ENCODE measurements at regions not wholly inside any gene's neighbourhood (a gene's known extent, or its start where the extent isn't known, plus 50 kb on each side); places are given as distances from the start of the nearest gene placed in this dataset.

- Histone ChIP-seq H3K9ac (ENCODE audit: control insufficient read depth, extremely low read depth, insufficient read depth, low read length) (no peak overlapping the region), H3K9me3 (ENCODE audit: control insufficient read depth, low read depth, low read length) (peaks cover 3% of the 10 kb centered on the region), H3K4me3 (ENCODE audit: control insufficient read depth in 2 of 3, extremely low read depth in 1 of 3, insufficient read depth in 2 of 3, low read depth in 1 of 3, low read length in 3 of 3) (no peak overlapping the region), H4K20me1 (ENCODE audit: control insufficient read depth, extremely low read depth, insufficient read depth, low read length) (no peaks in the 10 kb centered on the region), H3K4me1 (ENCODE audit: control insufficient read depth, extremely low read depth, insufficient read depth, low read length) (no peaks in the 10 kb centered on the region), H3K27me3 (ENCODE audit: control insufficient read depth, extremely low read depth, insufficient read depth, low read length) (no peaks in the 10 kb centered on the region), H2AFZ (ENCODE audit: control insufficient read depth, low read length) (no peak overlapping the region), H3K27ac (ENCODE audit: control insufficient read depth, insufficient read depth, low read length) (no peak overlapping the region), H3K4me2 (ENCODE audit: control insufficient read depth, extremely low read depth, insufficient read depth, low read depth, low read length) (no peak overlapping the region), H3K36me3 (ENCODE audit: control insufficient read depth in 2 of 2, extremely low read depth in 1 of 2, insufficient read depth in 2 of 2, low read length in 2 of 2) (no peaks in the 10 kb centered on the region), H3K79me2 (ENCODE audit: control insufficient read depth, insufficient read depth, low read length) (no peaks in the 10 kb centered on the region), H3K9me1 (ENCODE audit: control insufficient read depth, extremely low read depth, insufficient read depth, low read length) (no peaks in the 10 kb centered on the region)
- FAIRE-seq (no peak), DNase-seq (ENCODE audit: low read depth, low spot score) (no peak)
- TF ChIP-seq EZH2 (IDR thresholded peaks at IDR 0.05; ENCODE audit: low read length), result no peak
- TF ChIP-seq, protein P1, sequence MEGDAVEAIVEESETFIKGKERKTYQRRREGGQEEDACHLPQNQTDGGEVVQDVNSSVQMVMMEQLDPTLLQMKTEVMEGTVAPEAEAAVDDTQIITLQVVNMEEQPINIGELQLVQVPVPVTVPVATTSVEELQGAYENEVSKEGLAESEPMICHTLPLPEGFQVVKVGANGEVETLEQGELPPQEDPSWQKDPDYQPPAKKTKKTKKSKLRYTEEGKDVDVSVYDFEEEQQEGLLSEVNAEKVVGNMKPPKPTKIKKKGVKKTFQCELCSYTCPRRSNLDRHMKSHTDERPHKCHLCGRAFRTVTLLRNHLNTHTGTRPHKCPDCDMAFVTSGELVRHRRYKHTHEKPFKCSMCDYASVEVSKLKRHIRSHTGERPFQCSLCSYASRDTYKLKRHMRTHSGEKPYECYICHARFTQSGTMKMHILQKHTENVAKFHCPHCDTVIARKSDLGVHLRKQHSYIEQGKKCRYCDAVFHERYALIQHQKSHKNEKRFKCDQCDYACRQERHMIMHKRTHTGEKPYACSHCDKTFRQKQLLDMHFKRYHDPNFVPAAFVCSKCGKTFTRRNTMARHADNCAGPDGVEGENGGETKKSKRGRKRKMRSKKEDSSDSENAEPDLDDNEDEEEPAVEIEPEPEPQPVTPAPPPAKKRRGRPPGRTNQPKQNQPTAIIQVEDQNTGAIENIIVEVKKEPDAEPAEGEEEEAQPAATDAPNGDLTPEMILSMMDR (optimal IDR thresholded peaks at IDR 0.05 in 1 of 3, IDR thresholded peaks at IDR 0.05 in 1 of 3, conservative IDR thresholded peaks at IDR 0.05 in 1 of 3; ENCODE audit: extremely low read depth in 1 of 3, insufficient read depth in 2 of 3, low read length in 3 of 3), result no peak
- dilution Hi-C loops (cut with MboI; ENCODE audit: extremely low pct_ligation_motif_present, low sequenced_read_pairs), result no loop called here
These were observed 63.2 kb upstream of the NDUFB4 start for GRCh38 chr3:120532969-120533368.

GRCh38 chr3:120528163-120528562, 68.0 kb upstream of the NDUFB4 start:
- no peaks in the 10 kb centered on the region for H3K9me1 ChIP-seq (ENCODE audit: control insufficient read depth, extremely low read depth, insufficient read depth, low read length)
- H3K36me3 ChIP-seq (ENCODE audit: control insufficient read depth in 2 of 2, extremely low read depth in 1 of 2, insufficient read depth in 2 of 2, low read length in 2 of 2), result no peaks in the 10 kb centered on the region
- no peaks in the 10 kb centered on the region for H3K27me3 ChIP-seq (ENCODE audit: control insufficient read depth, extremely low read depth, insufficient read depth, low read length)
- no peak for FAIRE-seq
- H3K9me3 ChIP-seq (ENCODE audit: control insufficient read depth, low read depth, low read length), result no peaks in the 10 kb centered on the region
- H2AFZ ChIP-seq (ENCODE audit: control insufficient read depth, low read length), result no peak overlapping the region
- no peaks in the 10 kb centered on the region for H4K20me1 ChIP-seq (ENCODE audit: control insufficient read depth, extremely low read depth, insufficient read depth, low read length)
- DNase-seq (ENCODE audit: low read depth, low spot score), result no peak
- no peaks in the 10 kb centered on the region for H3K79me2 ChIP-seq (ENCODE audit: control insufficient read depth, insufficient read depth, low read length)
- H3K9ac ChIP-seq (ENCODE audit: control insufficient read depth, extremely low read depth, insufficient read depth, low read length), result no peak overlapping the region
- TF ChIP-seq EZH2 (IDR thresholded peaks at IDR 0.05; ENCODE audit: low read length), result no peak
- TF ChIP-seq, protein P1 (optimal IDR thresholded peaks at IDR 0.05 in 1 of 3, IDR thresholded peaks at IDR 0.05 in 1 of 3, conservative IDR thresholded peaks at IDR 0.05 in 1 of 3; ENCODE audit: extremely low read depth in 1 of 3, insufficient read depth in 2 of 3, low read length in 3 of 3), result no peak
- H3K4me1 ChIP-seq (ENCODE audit: control insufficient read depth, extremely low read depth, insufficient read depth, low read length), result no peaks in the 10 kb centered on the region
- no peak overlapping the region for H3K4me3 ChIP-seq (ENCODE audit: control insufficient read depth in 2 of 3, extremely low read depth in 1 of 3, insufficient read depth in 2 of 3, low read depth in 1 of 3, low read length in 3 of 3)
- no peak overlapping the region for H3K27ac ChIP-seq (ENCODE audit: control insufficient read depth, insufficient read depth, low read length)
- no peak overlapping the region for H3K4me2 ChIP-seq (ENCODE audit: control insufficient read depth, extremely low read depth, insufficient read depth, low read depth, low read length)
- dilution Hi-C loops (cut with MboI; ENCODE audit: extremely low pct_ligation_motif_present, low sequenced_read_pairs), result no loop called here
